H9 (cell line): ENCODE measurements at regions not wholly inside any gene's neighbourhood (a gene's known extent, or its start where the extent isn't known, plus 50 kb on each side); places are given as distances from the start of the nearest gene placed in this dataset.

ENCODE experiments used
- DNase-seq: peaks from one replicate; pipeline ENCODE4 v3.0.0-alpha.2; 2017
- H2AFZ ChIP-seq: one replicate; pipeline ENCODE4 v1.6.1; 2013; ENCODE audit warnings: mild to moderate bottlenecking, low read length, control low read depth, moderate library complexity
- H2AK5ac ChIP-seq: 2 replicates; pipeline ENCODE4 v1.6.1; 2013; ENCODE audit warnings: low read length, control low read depth, mixed read lengths; ENCODE audit not compliant: insufficient read length
- H2BK120ac ChIP-seq: one replicate; pipeline ENCODE4 v1.6.1; 2013; ENCODE audit warnings: low read depth, mild to moderate bottlenecking, low read length, control low read depth, inconsistent platforms; ENCODE audit not compliant: poor library complexity, severe bottlenecking
- H2BK12ac ChIP-seq: 2 replicates; pipeline ENCODE4 v1.6.1; 2013; ENCODE audit warnings: low read length, control low read depth, mixed read lengths, low read depth; ENCODE audit not compliant: insufficient read length
- H2BK15ac ChIP-seq: 2 replicates; pipeline ENCODE4 v1.6.1; 2013; ENCODE audit warnings: low read depth, low read length, control low read depth
- H2BK20ac ChIP-seq: one replicate; pipeline ENCODE4 v1.6.1; 2013; ENCODE audit warnings: low read depth, mild to moderate bottlenecking, low read length, control low read depth, inconsistent platforms; ENCODE audit not compliant: poor library complexity, severe bottlenecking
- H2BK5ac ChIP-seq: 2 replicates; pipeline ENCODE4 v1.6.1; 2013; ENCODE audit warnings: low read length, control low read depth, mixed read lengths; ENCODE audit not compliant: insufficient read length
- H3K14ac ChIP-seq: 2 replicates; pipeline ENCODE4 v1.6.1; 2013; ENCODE audit warnings: low read length, control low read depth; ENCODE audit not compliant: insufficient read depth
- H3K18ac ChIP-seq: 2 replicates; pipeline ENCODE4 v1.6.1; 2013; ENCODE audit warnings: low read depth, mild to moderate bottlenecking, mixed read lengths, low read length, control low read depth; ENCODE audit not compliant: insufficient read length
- H3K23ac ChIP-seq: 2 replicates; pipeline ENCODE4 v1.6.1; 2013; ENCODE audit warnings: low read length, control low read depth, mixed read lengths, low read depth; ENCODE audit not compliant: insufficient read length
- H3K23me2 ChIP-seq: 2 replicates; pipeline ENCODE4 v1.6.1; 2013; ENCODE audit warnings: low read depth, mild to moderate bottlenecking, mixed read lengths, low read length, control low read depth; ENCODE audit not compliant: insufficient read length, poor library complexity, severe bottlenecking
- H3K27ac ChIP-seq: 2 replicates; pipeline ENCODE4 v1.5.1; 2013; ENCODE audit warnings: low read length, control low read depth, mixed read lengths, low read depth; ENCODE audit not compliant: insufficient read length
- H3K27me3 ChIP-seq: 2 replicates; pipeline ENCODE4 v1.6.1; 2013; ENCODE audit warnings: low read length, control low read depth, inconsistent platforms; ENCODE audit not compliant: insufficient read depth
- H3K4ac ChIP-seq: 2 replicates; pipeline ENCODE4 v1.6.1; 2013; ENCODE audit warnings: low read depth, mild to moderate bottlenecking, control low read depth, inconsistent platforms, low read length, moderate library complexity
- H3K4me1 ChIP-seq: 2 replicates; pipeline ENCODE4 v1.6.1; 2013; ENCODE audit warnings: low read length, control low read depth, inconsistent platforms; ENCODE audit not compliant: insufficient read depth
- H3K4me2 ChIP-seq: 2 replicates; pipeline ENCODE4 v1.6.1; 2013; ENCODE audit warnings: low read length, control low read depth, mixed read lengths; ENCODE audit not compliant: insufficient read length, insufficient read depth
- H3K56ac ChIP-seq: 2 replicates; pipeline ENCODE4 v1.6.1; 2013; ENCODE audit warnings: low read depth, mild to moderate bottlenecking, mixed read lengths, low read length, control low read depth; ENCODE audit not compliant: insufficient read length
- H3K79me1 ChIP-seq: 2 replicates; pipeline ENCODE4 v1.6.1; 2013; ENCODE audit warnings: low read depth, mild to moderate bottlenecking, moderate library complexity, low read length, control low read depth, inconsistent platforms; ENCODE audit not compliant: insufficient read depth, poor library complexity, severe bottlenecking
- H3K79me2 ChIP-seq: 2 replicates; pipeline ENCODE4 v1.6.1; 2013; ENCODE audit warnings: low read length, control low read depth, inconsistent platforms; ENCODE audit not compliant: insufficient read depth
- H3K9ac ChIP-seq: 2 replicates; pipeline ENCODE4 v1.6.1; 2013; ENCODE audit warnings: low read length, control low read depth, mixed read lengths; ENCODE audit not compliant: insufficient read length; ENCODE audit errors: extremely low read depth
- H3K9me3 ChIP-seq: one replicate; pipeline ENCODE4 v1.6.1; 2013; ENCODE audit warnings: low read depth, low read length, inconsistent platforms; ENCODE audit not compliant: control insufficient read depth
- H3T11ph ChIP-seq: one replicate; pipeline ENCODE4 v1.6.1; 2013; ENCODE audit warnings: mild to moderate bottlenecking, low read length, control low read depth, inconsistent platforms
- H4K20me1 ChIP-seq: one replicate; pipeline ENCODE4 v1.6.1; 2013; ENCODE audit not compliant: control insufficient read depth, insufficient read length, insufficient read depth
- H4K5ac ChIP-seq: 2 replicates; pipeline ENCODE4 v1.6.1; 2013; ENCODE audit warnings: low read depth, mild to moderate bottlenecking, mixed read lengths, low read length, control low read depth; ENCODE audit not compliant: insufficient read length
- H4K8ac ChIP-seq: replicated peaks from 2 replicates; pipeline ENCODE4 v1.6.1; 2013; ENCODE audit warnings: low read length, control low read depth, mixed read lengths, low read depth; ENCODE audit not compliant: insufficient read length
- H4K91ac ChIP-seq: 2 replicates; pipeline ENCODE4 v1.6.1; 2013; ENCODE audit warnings: low read depth, mild to moderate bottlenecking, moderate library complexity, mixed read lengths, low read length, control low read depth; ENCODE audit not compliant: insufficient read length
- H3K27ac Mint-ChIP-seq, 3 experiments: 2 replicates in 2 of 3; 3 replicates in 1 of 3; pipeline ENCODE4 v1.8.0; 2020 to 2021; ENCODE audit warnings: mixed read lengths in 3 of 3, mild to moderate bottlenecking in 1 of 3, moderate library complexity in 1 of 3
- H3K27me3 Mint-ChIP-seq: 2 replicates; pipeline ENCODE4 v1.8.0; 2021; ENCODE audit warnings: low read depth, mild to moderate bottlenecking, moderate library complexity, mixed read lengths
- H3K36me3 Mint-ChIP-seq, 3 experiments: 2 replicates in 2 of 3; 3 replicates in 1 of 3; pipeline ENCODE4 v1.8.0; 2020 to 2021; ENCODE audit warnings: low read depth in 3 of 3, mixed read lengths in 3 of 3; ENCODE audit not compliant: insufficient read depth in 1 of 3
- H3K4me1 Mint-ChIP-seq, 2 experiments: 2 replicates each; pipeline ENCODE4 v1.8.0; 2020; ENCODE audit warnings: mixed read lengths in 2 of 2
- H3K4me3 Mint-ChIP-seq, 2 experiments: 2 replicates in 1 of 2; 3 replicates in 1 of 2; pipeline ENCODE4 v1.8.0; 2020 to 2021; ENCODE audit warnings: mild to moderate bottlenecking in 2 of 2, mixed read lengths in 2 of 2, moderate library complexity in 1 of 2
- H3K9me3 Mint-ChIP-seq, 2 experiments: 2 replicates in 1 of 2; 3 replicates in 1 of 2; pipeline ENCODE4 v1.8.0; 2020; ENCODE audit warnings: mild to moderate bottlenecking in 2 of 2, mixed read lengths in 2 of 2, moderate library complexity in 1 of 2
- CTCF ChIP-seq: fragments of 200-600 bp; sonication (generic); conservative IDR thresholded peaks from 3 replicates; pipeline ENCODE4 v1.8.0; 2021; ENCODE audit warnings: antibody characterized with exemption, mild to moderate bottlenecking
- WGBS: extraction: QIAGEN DNeasy Blood & Tissue Kit; methylation state at CpG from one replicate; pipeline ENCODE4 v1.1.7; 2013; ENCODE audit warnings: missing lambda C conversion rate, low lambda C conversion rate, mixed read lengths; ENCODE audit not compliant: insufficient read length; ENCODE audit errors: extremely low coverage; 5-methylcytosine and 5-hydroxymethylcytosine counted together

GRCh38 chrX:10040961-10041360 lies 73.8 kb downstream of the CLDN34 start:
- H3K27me3 ChIP-seq: no peaks in the 10 kb centered on the region
- peak overlapping the region; percentile 84 to 96 (median 95) for H3K27ac Mint-ChIP-seq
- no peak overlapping the region for H4K91ac ChIP-seq
- H3K4me1 Mint-ChIP-seq: peaks cover 35 to 42% of the 10 kb centered on the region in 2 experiments
- H3K9me3 Mint-ChIP-seq: peaks cover 38 to 41% of the 10 kb centered on the region in 2 experiments
- H4K20me1 ChIP-seq: no peaks in the 10 kb centered on the region
- H2BK15ac ChIP-seq: no peak overlapping the region
- H2AFZ ChIP-seq: no peak overlapping the region
- H3K14ac ChIP-seq: no peak overlapping the region
- DNase-seq: no peak
- H3K23ac ChIP-seq: no peak overlapping the region
- peaks cover 8 to 16% (median 10%) of the 10 kb centered on the region in 3 experiments for H3K36me3 Mint-ChIP-seq
- H3K4me1 ChIP-seq: peaks cover 16% of the 10 kb centered on the region; the same call in 1 of the 2 replicates
- H3T11ph ChIP-seq: no peak overlapping the region
- H2BK5ac ChIP-seq: no peak overlapping the region
- H3K23me2 ChIP-seq: no peaks in the 10 kb centered on the region
- no peaks in the 10 kb centered on the region for H3K27me3 Mint-ChIP-seq
- no peak overlapping the region for H4K8ac ChIP-seq
- peak overlapping the region in 1 of 2 experiments; percentile 41; a peak in 2 of 5 replicates for H3K4me3 Mint-ChIP-seq
- no peaks in the 10 kb centered on the region for H3K79me1 ChIP-seq
- TF ChIP-seq CTCF: no peak
- no peaks in the 10 kb centered on the region for H3K9me3 ChIP-seq
- no peak overlapping the region for H2BK12ac ChIP-seq
- no peak overlapping the region for H3K9ac ChIP-seq
- no peak overlapping the region for H2AK5ac ChIP-seq
- WGBS: 100% methylated on average over 2 of the region's 5 CpGs
- peak overlapping the region; percentile 28 for H3K4me2 ChIP-seq
- H3K56ac ChIP-seq: no peak overlapping the region
- no peak overlapping the region for H2BK120ac ChIP-seq
- no peak overlapping the region for H2BK20ac ChIP-seq
- H4K5ac ChIP-seq: no peak overlapping the region
- no peak overlapping the region for H3K18ac ChIP-seq
- H3K79me2 ChIP-seq: no peaks in the 10 kb centered on the region; the same call in 1 of the 2 replicates
- H3K27ac ChIP-seq: peak overlapping the region; percentile 82
- H3K4ac ChIP-seq: no peak overlapping the region
